Central memory CD8-positive, alpha-beta T cell (primary cell): ENCODE measurements at regions not wholly inside any gene's neighbourhood (a gene's known extent, or its start where the extent isn't known, plus 50 kb on each side); places are given as distances from the start of the nearest gene placed in this dataset.

Source experiments
- ATAC-seq: fragments of 150-1000 bp; cut with Tn5 transposase; replicated peaks from 2 replicates; pipeline ENCODE4 v1.10.0; 2022; ENCODE audit warnings: mild to moderate bottlenecking, moderate FRiP score, moderate number of reproducible peaks; ENCODE audit not compliant: poor library complexity, severe bottlenecking; ENCODE audit errors: extremely low read depth
- DNase-seq, 2 donors: peaks; one replicate each; pipeline ENCODE4 v3.0.0; 2021; ENCODE audit warnings: low spot score in 2 of 2
- H3K27ac Mint-ChIP-seq: one replicate; pipeline ENCODE4 v1.8.0; 2022; ENCODE audit warnings: low read depth, mild to moderate bottlenecking, moderate library complexity, mixed read lengths
- H3K27me3 Mint-ChIP-seq: one replicate; pipeline ENCODE4 v1.8.0; 2022; ENCODE audit warnings: mixed read lengths
- H3K36me3 Mint-ChIP-seq: one replicate; pipeline ENCODE4 v1.8.0; 2022; ENCODE audit warnings: mild to moderate bottlenecking, moderate library complexity, mixed read lengths; ENCODE audit not compliant: insufficient read depth
- H3K4me1 Mint-ChIP-seq: one replicate; pipeline ENCODE4 v1.8.0; 2022; ENCODE audit warnings: mixed read lengths
- H3K4me3 Mint-ChIP-seq: one replicate; pipeline ENCODE4 v1.8.0; 2022; ENCODE audit warnings: mild to moderate bottlenecking, moderate library complexity, mixed read lengths
- H3K9me3 Mint-ChIP-seq: one replicate; pipeline ENCODE4 v1.8.0; 2022; ENCODE audit warnings: mixed read lengths

DNA sequence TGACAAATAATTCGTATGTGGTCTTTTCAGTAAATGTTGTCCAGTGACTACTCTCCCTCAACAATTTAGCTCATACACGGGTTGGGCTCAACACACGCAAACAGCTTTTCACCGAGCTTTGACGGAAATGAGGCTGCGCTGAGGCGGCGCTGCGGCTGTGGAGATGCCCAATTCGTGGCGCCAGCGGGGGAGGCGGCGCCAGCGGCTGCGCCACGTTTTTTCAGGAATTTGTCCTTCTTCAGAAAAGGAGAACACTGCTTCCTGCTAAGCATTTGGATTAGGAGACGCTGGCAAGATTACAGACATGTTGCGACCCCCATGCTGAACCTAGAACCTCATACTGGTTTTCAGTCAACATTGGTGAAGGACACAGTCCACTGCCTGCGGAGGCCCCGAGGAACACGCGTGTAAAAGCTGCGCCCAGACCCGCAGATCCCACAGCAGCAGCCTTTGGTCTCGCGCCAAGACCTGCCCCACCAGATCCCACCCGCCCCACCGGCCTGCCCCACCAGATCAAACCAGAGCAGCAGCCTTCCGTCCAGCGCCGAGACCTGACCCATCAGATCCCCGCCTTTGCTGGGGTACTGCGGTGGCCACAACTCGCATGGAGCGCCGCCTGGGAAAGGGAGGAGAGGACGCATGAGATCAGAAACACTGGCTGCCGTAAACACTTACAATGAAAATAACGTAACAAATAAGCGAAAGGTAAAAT, 173.8 kb downstream of the TMEM18 start:
- no peaks in the 10 kb centered on the region for H3K36me3 Mint-ChIP-seq
- DNase-seq: no peak
- no peak for ATAC-seq
- H3K4me1 Mint-ChIP-seq: no peaks in the 10 kb centered on the region
- no peaks in the 10 kb centered on the region for H3K9me3 Mint-ChIP-seq
- no peak overlapping the region for H3K4me3 Mint-ChIP-seq
- H3K27me3 Mint-ChIP-seq: peaks cover 46% of the 10 kb centered on the region
- H3K27ac Mint-ChIP-seq: no peak overlapping the region

- H3K27me3 Mint-ChIP-seq: peaks cover 51% of the 10 kb centered on the region
- ATAC-seq (no peak), DNase-seq (no peak)
- H3K9me3 Mint-ChIP-seq: no peaks in the 10 kb centered on the region
- H3K4me3 Mint-ChIP-seq: no peak overlapping the region
- no peak overlapping the region for H3K27ac Mint-ChIP-seq
- no peaks in the 10 kb centered on the region for H3K36me3 Mint-ChIP-seq
- no peaks in the 10 kb centered on the region for H3K4me1 Mint-ChIP-seq
Measured at GRCh38 chr2:502831-503230, 174.4 kb downstream of the TMEM18 start.

DNA sequence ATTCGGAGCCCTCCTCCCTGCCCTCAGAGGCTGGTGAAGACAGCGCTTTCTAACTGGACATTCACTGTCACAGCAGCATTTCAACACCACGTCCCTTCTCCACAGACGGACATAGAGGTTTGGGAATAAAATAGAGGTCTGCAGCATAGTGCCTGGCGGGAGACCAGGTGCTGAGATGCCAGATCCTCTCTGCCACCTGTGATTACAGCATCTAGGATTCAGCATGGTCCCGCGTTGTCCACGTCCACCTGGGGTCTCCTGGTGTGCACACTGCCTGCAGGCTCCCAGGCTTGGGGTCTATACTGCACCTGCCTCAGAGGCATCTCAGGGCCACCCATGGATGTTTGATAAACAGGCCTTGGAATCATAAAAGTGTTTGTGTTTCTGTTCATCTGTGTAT, 175.5 kb downstream of the TMEM18 start:
- H3K9me3 Mint-ChIP-seq: no peaks in the 10 kb centered on the region
- no peak overlapping the region for H3K4me3 Mint-ChIP-seq
- H3K4me1 Mint-ChIP-seq: no peaks in the 10 kb centered on the region
- no peak overlapping the region for H3K27ac Mint-ChIP-seq
- ATAC-seq (no peak), DNase-seq (no peak)
- H3K27me3 Mint-ChIP-seq: peaks cover 63% of the 10 kb centered on the region
- no peaks in the 10 kb centered on the region for H3K36me3 Mint-ChIP-seq

DNA sequence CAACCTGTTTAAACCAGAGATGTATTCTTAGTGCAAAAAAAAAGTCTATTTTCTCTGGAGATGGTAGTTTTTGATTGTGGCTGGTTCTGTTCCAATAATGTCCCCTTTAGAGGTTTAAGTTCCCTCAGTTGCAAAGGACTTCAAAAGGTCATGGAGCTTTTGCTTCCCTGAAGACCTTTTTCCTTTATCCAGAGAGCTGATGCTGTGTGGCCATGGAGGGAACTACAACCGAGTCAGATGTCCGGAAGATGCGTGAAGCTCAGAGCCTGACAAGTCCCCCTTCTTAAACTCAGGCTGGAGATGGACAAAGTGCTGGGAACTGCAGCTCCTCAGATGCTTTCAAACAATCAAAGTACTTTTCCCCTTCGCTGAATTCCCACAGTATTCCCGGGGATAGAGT, 176.1 kb downstream of the TMEM18 start:
- Mint-ChIP-seq H3K9me3 (no peaks in the 10 kb centered on the region), H3K27ac (no peak overlapping the region), H3K4me1 (no peaks in the 10 kb centered on the region), H3K4me3 (no peak overlapping the region), H3K27me3 (peaks cover 65% of the 10 kb centered on the region), H3K36me3 (no peaks in the 10 kb centered on the region)
- no peak for DNase-seq
- ATAC-seq: no peak

DNA sequence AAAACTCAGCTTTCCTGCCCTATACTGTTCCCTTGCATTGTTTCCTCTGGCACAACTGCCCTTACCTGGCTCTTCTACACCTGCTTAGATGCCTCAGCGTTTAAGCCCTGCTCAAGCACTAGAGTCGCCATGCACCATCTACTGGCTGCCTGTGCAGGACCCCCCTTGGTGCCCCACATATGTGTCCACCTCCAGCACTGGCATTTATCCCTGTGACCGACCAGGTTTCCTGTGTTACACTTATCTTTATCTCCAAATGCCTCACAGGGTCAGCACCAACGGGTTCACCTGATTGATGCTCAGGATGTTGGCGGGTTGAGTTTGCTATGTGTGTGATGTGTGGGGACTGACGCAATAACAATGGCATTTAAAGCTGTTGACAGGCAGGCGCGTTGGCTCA, 177.5 kb downstream of the TMEM18 start:
- Mint-ChIP-seq H3K4me3 (no peak overlapping the region), H3K9me3 (no peaks in the 10 kb centered on the region)

DNA sequence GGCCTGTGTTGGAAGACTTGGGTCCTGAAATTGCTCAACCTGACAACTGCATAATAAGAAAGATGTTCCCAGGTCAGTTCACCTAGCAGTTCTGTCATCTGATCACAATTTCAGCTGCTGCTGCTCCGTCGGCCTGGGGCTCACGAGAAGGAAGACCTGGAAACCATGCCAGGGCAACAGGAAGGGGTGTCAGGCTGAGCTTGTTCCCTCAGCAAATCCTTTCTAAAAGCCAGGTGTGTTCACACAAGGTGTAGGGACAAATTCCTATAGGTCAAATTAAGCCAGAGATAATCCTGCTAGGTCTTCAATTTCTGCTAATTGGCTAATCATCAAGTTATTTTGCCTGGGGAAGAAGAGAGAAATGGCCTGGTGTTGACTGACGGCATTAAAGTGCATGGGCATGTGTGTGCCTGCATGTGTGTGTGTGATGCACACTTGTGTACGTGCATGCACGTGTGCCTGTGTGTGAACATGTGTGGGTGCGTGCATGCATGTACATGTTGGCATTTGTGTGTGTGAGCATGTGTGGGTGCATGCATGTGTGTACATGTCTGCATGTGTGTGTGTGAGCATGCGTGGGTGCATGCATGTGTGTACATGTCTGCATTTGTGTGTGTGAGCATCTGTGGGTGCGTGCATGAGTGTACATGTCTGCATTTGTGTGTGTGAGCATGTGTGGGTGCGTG, 178.6 kb downstream of the TMEM18 start:
- no peak for ATAC-seq
- Mint-ChIP-seq H3K36me3 (no peaks in the 10 kb centered on the region), H3K4me1 (no peaks in the 10 kb centered on the region), H3K4me3 (no peak overlapping the region), H3K9me3 (no peaks in the 10 kb centered on the region), H3K27me3 (peaks cover 60% of the 10 kb centered on the region), H3K27ac (no peak overlapping the region)
- DNase-seq: no peak

More for the DNA sequence above, 177.5 kb downstream of the TMEM18 start:
- DNase-seq (no peak), ATAC-seq (no peak)
- Mint-ChIP-seq H3K4me1 (no peaks in the 10 kb centered on the region), H3K36me3 (no peaks in the 10 kb centered on the region), H3K27ac (no peak overlapping the region), H3K27me3 (peaks cover 57% of the 10 kb centered on the region)

GRCh38 chr2:497770-498492, 179.3 kb downstream of the TMEM18 start:
- Mint-ChIP-seq H3K27ac (no peak overlapping the region), H3K9me3 (no peaks in the 10 kb centered on the region), H3K4me1 (no peaks in the 10 kb centered on the region), H3K4me3 (no peak overlapping the region), H3K36me3 (no peaks in the 10 kb centered on the region), H3K27me3 (peaks cover 67% of the 10 kb centered on the region)
- DNase-seq (no peak), ATAC-seq (no peak)

- no peaks in the 10 kb centered on the region for H3K9me3 Mint-ChIP-seq
- no peak overlapping the region for H3K4me3 Mint-ChIP-seq
- no peak overlapping the region for H3K27ac Mint-ChIP-seq
- H3K27me3 Mint-ChIP-seq: peaks cover 78% of the 10 kb centered on the region
- H3K36me3 Mint-ChIP-seq: no peaks in the 10 kb centered on the region
- no peaks in the 10 kb centered on the region for H3K4me1 Mint-ChIP-seq
- no peak for DNase-seq
- no peak for ATAC-seq
Measured at GRCh38 chr2:496729-497128, 180.5 kb downstream of the TMEM18 start.

DNA sequence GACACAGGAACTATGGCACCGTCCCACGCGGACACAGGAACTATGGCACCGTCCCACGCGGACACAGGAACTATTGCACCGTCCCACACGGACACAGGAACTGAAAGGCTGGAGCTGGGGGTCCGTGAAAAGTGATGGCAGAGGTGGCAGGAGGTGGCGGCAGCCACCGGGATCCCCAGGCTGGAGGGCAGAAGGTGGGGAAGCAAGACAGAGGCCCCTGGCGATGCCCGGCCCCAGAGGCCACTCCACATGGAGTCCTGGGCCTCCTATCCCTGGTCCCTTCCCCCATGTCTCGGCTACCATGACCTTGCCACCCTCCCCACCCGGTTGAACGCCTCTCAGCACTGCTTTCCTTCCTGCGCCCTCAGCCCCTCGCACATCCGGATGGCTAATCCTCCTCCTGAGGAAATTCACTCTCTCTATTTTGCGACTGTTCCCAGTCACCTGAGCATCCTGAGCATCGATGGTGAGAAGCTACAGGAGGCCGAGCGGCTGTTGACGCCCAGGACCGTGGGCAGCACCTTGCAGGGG, 181.4 kb downstream of the TMEM18 start:
- no peak for DNase-seq
- Mint-ChIP-seq H3K27me3 (peaks cover 71% of the 10 kb centered on the region), H3K36me3 (no peaks in the 10 kb centered on the region), H3K9me3 (no peaks in the 10 kb centered on the region), H3K4me3 (no peak overlapping the region), H3K27ac (no peak overlapping the region), H3K4me1 (no peaks in the 10 kb centered on the region)
- no peak for ATAC-seq

- Mint-ChIP-seq H3K4me3 (no peak overlapping the region), H3K36me3 (no peaks in the 10 kb centered on the region), H3K4me1 (no peaks in the 10 kb centered on the region), H3K27ac (no peak overlapping the region), H3K9me3 (no peaks in the 10 kb centered on the region), H3K27me3 (peaks cover 69% of the 10 kb centered on the region)
- DNase-seq (no peak), ATAC-seq (no peak)
Measured at GRCh38 chr2:494853-495252, 182.4 kb downstream of the TMEM18 start.

DNA sequence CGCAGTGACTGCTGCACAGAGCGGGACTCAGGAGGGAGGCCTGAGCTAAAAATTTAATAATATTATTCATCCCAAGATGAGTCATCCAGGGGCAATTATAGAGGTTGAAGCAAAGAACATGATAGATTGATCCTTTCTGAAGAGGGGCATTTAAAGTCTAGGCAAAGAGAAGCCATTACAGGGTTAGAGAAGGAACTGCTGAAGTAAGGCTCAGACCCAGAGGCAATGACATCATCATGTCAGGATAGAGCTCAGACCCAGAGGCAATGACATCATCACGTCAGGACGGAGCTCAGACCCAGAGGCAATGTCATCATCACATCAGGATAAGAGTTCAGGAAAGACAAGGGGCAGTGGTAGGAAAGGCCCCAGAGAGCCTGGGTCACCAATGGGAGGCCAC, 184.0 kb downstream of the TMEM18 start:
- H3K4me3 Mint-ChIP-seq: no peak overlapping the region
- no peaks in the 10 kb centered on the region for H3K4me1 Mint-ChIP-seq
- no peak overlapping the region for H3K27ac Mint-ChIP-seq
- ATAC-seq: no peak
- no peaks in the 10 kb centered on the region for H3K36me3 Mint-ChIP-seq
- no peaks in the 10 kb centered on the region for H3K9me3 Mint-ChIP-seq
- H3K27me3 Mint-ChIP-seq: peaks cover 68% of the 10 kb centered on the region
- no peak for DNase-seq

DNA sequence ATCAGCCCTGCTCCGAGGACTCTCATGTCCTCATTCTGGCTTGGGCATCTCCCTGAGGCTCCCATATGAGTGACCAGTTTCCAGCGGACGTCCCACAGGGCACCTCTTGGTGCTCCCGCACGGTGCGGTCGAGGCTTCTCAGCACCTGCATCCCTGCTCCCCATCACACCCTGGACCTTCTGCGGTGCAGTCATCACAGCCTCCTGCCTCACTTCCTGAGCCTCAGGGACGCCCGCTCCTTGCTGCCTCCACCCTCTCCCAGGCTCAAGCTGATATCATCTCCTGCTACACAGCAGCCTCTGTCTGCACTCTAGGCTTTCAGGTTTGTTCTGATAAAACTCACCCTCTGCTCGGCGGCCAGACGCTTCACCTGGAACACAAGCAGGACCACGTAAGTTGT, 185.0 kb downstream of the TMEM18 start:
- no peak overlapping the region for H3K4me3 Mint-ChIP-seq
- H3K4me1 Mint-ChIP-seq: no peaks in the 10 kb centered on the region
- DNase-seq: no peak
- no peak for ATAC-seq
- no peaks in the 10 kb centered on the region for H3K36me3 Mint-ChIP-seq
- no peaks in the 10 kb centered on the region for H3K9me3 Mint-ChIP-seq
- H3K27me3 Mint-ChIP-seq: peaks cover 58% of the 10 kb centered on the region
- H3K27ac Mint-ChIP-seq: no peak overlapping the region

DNA sequence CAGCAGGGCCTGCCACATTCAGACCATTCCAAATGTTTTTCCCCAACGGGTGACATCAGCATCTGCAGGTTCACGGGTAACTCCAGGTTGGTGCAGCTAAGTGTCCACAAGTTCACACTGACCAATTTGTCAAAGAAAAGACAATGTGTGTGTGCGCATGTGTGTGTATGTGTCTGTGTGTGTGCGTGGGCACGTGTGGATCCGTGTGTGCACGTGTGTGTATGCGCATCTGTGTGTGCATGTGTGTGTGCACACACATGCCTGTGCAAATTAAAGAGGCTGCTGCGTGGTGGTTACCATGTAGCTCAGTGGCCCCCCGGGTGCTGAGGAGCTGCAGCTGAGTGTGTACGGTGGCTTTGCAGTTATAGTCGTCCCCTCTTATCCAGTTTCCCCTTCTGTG, 187.4 kb downstream of the TMEM18 start:
- no peaks in the 10 kb centered on the region for H3K9me3 Mint-ChIP-seq
- H3K27ac Mint-ChIP-seq: no peak overlapping the region
- H3K4me3 Mint-ChIP-seq: no peak overlapping the region
- no peak for DNase-seq
- H3K4me1 Mint-ChIP-seq: no peaks in the 10 kb centered on the region
- no peaks in the 10 kb centered on the region for H3K36me3 Mint-ChIP-seq
- ATAC-seq: no peak
- H3K27me3 Mint-ChIP-seq: peaks cover 52% of the 10 kb centered on the region
